ENCODE measurements at regions not wholly inside any gene's neighbourhood (a gene's known extent, or its start where the extent isn't known, plus 50 kb on each side); places are given as distances from the start of the nearest gene placed in this dataset.

DNA sequence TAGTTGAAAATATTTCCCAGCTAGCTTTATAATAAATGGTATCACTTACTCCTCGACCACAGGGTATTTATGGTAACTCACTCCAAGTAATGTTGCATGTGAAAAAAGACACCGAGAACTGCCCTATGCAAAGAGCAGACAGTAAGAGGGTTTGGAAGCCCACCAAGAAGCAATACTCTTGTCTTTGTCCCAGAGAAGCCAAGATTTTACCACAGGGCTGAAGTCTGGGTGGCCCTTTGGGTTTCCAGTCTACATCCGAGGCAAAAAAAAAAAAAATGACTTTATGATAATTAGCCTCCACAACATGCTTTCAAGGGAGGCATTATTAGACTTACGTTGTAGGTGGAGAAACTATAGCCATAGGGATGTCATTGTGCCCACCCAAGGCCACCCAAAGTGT is 83.6 kb downstream of the CCDC34 start:
- TF ChIP-seq CTCF (IDR thresholded peaks at IDR 0.05; ENCODE audit: borderline replicate concordance, extremely low read depth, low read length, poor library complexity, severe bottlenecking) (no peak), EZH2 (IDR thresholded peaks at IDR 0.05; ENCODE audit: borderline replicate concordance, low read depth, low read length, severe bottlenecking) (no peak)
